ENCODE measurements at regions not wholly inside any gene's neighbourhood (a gene's known extent, or its start where the extent isn't known, plus 50 kb on each side); places are given as distances from the start of the nearest gene placed in this dataset.

DNA sequence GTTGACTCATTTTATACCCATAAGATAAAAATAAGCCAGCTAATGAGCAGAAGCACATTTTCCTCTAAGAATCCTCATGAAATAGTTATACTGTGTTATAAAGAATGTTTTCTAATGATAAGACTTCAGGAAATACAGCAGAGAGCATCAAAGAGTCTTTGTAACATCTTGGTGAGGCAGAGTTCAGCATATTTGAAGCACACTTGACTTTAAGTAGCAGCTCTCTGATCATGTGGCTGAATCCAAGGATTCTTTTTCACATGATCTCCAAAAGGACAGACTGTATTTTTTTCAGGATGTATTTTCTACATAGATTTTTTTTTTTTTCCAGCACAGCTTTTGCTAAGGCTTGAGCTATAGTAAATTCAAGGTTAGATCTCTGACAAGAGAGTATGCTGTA is 195.1 kb downstream of the SI start:
- ATAC-seq = no peak
- no peak for DNase-seq
- Histone ChIP-seq H3K4me1 (ENCODE audit: low read depth) (no peaks in the 10 kb centered on the region), H3K9me3 (no peaks in the 10 kb centered on the region), H3K4me3 (no peak overlapping the region), H3K36me3 (ENCODE audit: low read depth) (no peaks in the 10 kb centered on the region)
- intact Hi-C loops (cut with DNase I, micrococcal nuclease) = no loop called here
- TF ChIP-seq, protein P1, sequence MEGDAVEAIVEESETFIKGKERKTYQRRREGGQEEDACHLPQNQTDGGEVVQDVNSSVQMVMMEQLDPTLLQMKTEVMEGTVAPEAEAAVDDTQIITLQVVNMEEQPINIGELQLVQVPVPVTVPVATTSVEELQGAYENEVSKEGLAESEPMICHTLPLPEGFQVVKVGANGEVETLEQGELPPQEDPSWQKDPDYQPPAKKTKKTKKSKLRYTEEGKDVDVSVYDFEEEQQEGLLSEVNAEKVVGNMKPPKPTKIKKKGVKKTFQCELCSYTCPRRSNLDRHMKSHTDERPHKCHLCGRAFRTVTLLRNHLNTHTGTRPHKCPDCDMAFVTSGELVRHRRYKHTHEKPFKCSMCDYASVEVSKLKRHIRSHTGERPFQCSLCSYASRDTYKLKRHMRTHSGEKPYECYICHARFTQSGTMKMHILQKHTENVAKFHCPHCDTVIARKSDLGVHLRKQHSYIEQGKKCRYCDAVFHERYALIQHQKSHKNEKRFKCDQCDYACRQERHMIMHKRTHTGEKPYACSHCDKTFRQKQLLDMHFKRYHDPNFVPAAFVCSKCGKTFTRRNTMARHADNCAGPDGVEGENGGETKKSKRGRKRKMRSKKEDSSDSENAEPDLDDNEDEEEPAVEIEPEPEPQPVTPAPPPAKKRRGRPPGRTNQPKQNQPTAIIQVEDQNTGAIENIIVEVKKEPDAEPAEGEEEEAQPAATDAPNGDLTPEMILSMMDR (IDR thresholded peaks at IDR 0.05) = no peak

DNA sequence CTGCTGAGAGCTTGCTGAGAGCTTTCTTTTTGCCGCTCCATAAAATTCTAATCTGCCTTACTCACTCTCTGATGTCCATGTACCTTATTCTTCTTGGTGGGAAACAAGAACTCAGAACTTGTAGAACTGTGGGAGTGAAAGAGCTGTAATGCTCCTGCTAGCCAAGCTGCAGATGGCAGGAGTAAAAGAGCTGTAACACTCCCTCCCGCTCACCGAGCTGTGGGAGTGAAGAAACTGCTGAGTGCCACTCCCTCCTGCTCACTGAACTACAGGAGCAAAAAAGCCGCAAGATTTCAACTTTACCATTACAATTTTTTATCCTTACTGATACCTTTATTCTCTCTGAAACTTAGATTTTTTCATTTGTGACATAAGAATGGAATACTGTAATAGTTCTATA is 199.1 kb downstream of the SI start:
- H3K9me3 ChIP-seq = no peaks in the 10 kb centered on the region
- TF ChIP-seq, protein P1 (IDR thresholded peaks at IDR 0.05) = no peak
- ATAC-seq (no peak), DNase-seq (no peak)
- intact Hi-C loops (cut with DNase I, micrococcal nuclease) = no loop called here
- no peaks in the 10 kb centered on the region for H3K36me3 ChIP-seq (ENCODE audit: low read depth)
- H3K4me1 ChIP-seq (ENCODE audit: low read depth) = no peaks in the 10 kb centered on the region
- no peak overlapping the region for H3K4me3 ChIP-seq

DNA sequence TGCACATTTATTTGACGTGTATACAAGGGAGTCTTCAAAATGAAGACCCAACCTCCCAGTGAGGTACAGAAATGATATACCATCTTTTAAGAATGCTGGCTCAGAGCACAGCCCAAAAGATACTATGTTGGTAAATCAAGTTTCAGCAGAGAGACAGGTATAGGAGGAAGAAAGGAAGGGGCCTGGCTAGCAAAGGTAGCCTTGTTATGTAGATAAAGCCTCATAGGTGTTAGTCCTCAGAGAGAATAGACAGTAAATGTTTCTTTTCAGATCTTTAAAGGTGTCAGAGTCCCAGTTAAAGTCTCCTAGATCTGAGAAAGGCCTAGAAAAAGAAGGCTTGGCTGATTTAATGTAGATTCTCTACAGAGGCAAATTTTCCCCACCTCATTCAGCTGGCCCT is 213.8 kb downstream of the SI start:
- TF ChIP-seq, protein P1 (IDR thresholded peaks at IDR 0.05) = no peak
- intact Hi-C loops (cut with DNase I, micrococcal nuclease) = loop anchor here in 1 of 2 donors (10.0 kb wide), 1 partner anchor 50 kb away; no protein-coding TSS in a partner anchor

GRCh38 chr3:164852866-164853265 is 225.4 kb downstream of the SI start:
- intact Hi-C loops (cut with DNase I, micrococcal nuclease) = no loop called here

More for the DNA sequence above, 213.8 kb downstream of the SI start:
- Histone ChIP-seq H3K36me3 (ENCODE audit: low read depth) (no peaks in the 10 kb centered on the region), H3K4me1 (ENCODE audit: low read depth) (no peaks in the 10 kb centered on the region), H3K9me3 (no peaks in the 10 kb centered on the region), H3K4me3 (no peak overlapping the region)
- ATAC-seq (no peak), DNase-seq (no peak)

GRCh38 chr3:164851905-164852304 is 226.4 kb downstream of the SI start:
- Histone ChIP-seq H3K36me3 (ENCODE audit: low read depth) (no peaks in the 10 kb centered on the region), H3K9me3 (no peaks in the 10 kb centered on the region), H3K4me3 (no peak overlapping the region), H3K4me1 (ENCODE audit: low read depth) (no peaks in the 10 kb centered on the region)
- TF ChIP-seq, protein P1 (IDR thresholded peaks at IDR 0.05) = no peak
- no peak for ATAC-seq
- DNase-seq = no peak
- intact Hi-C loops (cut with DNase I, micrococcal nuclease) = no loop called here

More at GRCh38 chr3:164852866-164853265, 225.4 kb downstream of the SI start:
- ATAC-seq (no peak), DNase-seq (no peak)
- Histone ChIP-seq H3K4me3 (no peak overlapping the region), H3K4me1 (ENCODE audit: low read depth) (no peaks in the 10 kb centered on the region), H3K9me3 (no peaks in the 10 kb centered on the region), H3K36me3 (ENCODE audit: low read depth) (no peaks in the 10 kb centered on the region)
- TF ChIP-seq, protein P1 (IDR thresholded peaks at IDR 0.05) = no peak

DNA sequence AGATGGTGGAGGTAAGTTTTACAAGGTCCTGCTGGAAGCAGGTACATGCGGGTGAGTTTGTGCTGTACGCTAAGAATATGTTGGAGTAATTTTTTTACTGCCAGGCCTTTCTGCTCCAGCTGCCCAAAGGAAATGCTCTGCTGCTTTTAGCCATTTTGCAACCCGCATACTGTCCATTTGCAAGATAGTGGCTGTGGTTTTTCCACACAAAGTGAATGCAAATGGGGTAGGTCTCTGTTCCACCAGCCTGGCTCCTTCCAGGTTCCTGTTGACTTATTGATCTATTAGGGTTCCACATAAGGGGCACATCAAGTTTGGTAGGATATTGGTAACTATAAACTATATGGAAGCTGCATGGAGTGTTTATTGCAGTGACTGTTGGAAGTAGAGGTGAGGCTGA is 227.1 kb downstream of the SI start:
- ATAC-seq (no peak), DNase-seq (no peak)
- TF ChIP-seq, protein P1 (IDR thresholded peaks at IDR 0.05) = no peak
- H3K4me1 ChIP-seq (ENCODE audit: low read depth) = no peaks in the 10 kb centered on the region
- H3K36me3 ChIP-seq (ENCODE audit: low read depth) = no peaks in the 10 kb centered on the region
- no peaks in the 10 kb centered on the region for H3K9me3 ChIP-seq
- intact Hi-C loops (cut with DNase I, micrococcal nuclease) = no loop called here
- no peak overlapping the region for H3K4me3 ChIP-seq
